ENCODE measurements at regions not wholly inside any gene's neighbourhood (a gene's known extent, or its start where the extent isn't known, plus 50 kb on each side); places are given as distances from the start of the nearest gene placed in this dataset.
"Not testable (repeated sequence)": the region's sequence is repeated elsewhere in the genome, so short reads cannot be mapped to it uniquely, and the experiment has no call there.

DNA sequence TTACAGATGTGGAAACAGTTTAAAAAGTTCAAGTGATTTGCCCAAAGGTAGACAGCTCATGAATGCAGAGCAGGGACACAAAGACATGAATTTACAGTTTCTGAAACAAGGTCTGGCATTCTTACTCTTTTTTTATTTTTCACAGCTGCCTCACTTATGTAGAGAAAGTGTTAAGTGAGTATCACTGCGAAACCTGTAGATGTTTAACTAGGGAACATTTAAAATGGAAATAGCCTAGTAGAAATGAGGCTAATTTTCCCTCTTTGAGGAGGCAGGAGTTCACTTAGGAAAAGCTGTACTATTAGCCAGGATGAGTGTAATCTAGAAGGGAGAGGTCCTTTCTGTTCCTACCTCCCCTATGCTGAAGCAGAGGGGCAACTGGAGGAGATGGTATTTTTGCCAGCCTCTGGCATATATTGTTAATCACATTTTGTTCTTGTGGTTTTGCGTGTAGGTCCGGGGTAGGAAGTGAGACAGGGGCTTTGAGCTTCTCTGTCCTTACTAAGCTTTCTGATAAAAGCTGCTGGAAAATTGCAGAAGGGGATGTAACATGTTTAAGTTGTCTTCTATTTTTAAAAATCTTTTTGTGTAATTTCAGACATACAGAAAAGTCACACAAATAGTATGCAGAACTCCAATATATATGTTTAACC is 492.8 kb upstream of the NR3C2 start:
- no peak for FAIRE-seq
- TF ChIP-seq TAF1 (IDR thresholded peaks at IDR 0.05; ENCODE audit: low read depth, low read length), result no peak
- DNase-seq (ENCODE audit: insufficient read length, low spot score), result no peak

DNA sequence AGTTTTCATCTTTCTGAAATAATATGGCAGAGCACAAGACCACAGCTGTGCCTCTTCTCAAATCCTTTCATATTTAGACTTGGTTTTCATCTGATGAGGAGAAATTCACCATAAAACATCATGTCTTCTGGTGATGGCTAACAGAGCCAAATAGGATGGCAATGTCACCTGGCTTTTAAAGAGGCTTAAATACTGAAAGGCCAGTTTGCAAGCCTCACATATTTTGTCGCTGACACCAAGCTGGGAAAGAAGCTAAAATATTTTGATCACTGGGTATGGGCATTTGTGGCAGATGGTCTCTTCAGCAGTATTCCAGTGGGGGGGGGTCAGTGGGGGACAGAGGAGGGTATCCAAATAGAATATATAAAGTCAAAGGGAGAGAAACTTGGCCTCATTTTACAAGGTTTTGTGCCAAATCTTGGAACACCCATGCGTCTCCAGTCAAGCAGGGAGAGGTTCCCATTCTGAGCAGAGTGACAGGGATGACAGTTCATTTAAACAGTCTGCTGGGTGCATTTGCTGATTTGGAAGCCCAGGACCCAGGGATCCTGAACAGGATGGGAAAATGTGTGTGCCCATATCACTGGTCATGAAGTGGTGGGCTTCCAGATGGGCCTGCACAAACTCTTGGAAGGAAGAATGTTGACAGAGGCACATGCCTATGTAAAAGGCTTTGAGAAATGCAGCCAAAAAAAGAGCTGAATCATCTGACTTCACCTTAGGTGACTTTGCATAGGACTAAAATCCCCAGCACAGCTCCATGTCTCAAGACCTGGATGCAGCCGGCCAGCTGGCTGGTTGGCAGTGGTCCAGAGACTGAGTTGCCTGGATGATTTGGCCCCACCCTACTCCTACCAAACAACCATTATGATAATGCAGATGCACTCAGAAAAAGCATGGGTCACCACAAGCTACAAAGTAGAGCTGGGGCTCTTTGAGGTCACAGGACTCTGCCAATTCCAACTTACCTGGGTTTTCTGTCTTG is 484.4 kb upstream of the NR3C2 start:
- no peak for TF ChIP-seq PAX5 (IDR thresholded peaks at IDR 0.05; ENCODE audit: insufficient read depth, low read length, severe bottlenecking)
- no peak for TF ChIP-seq SPI1 (IDR thresholded peaks at IDR 0.05; ENCODE audit: low read depth, low read length)
- no peak for TF ChIP-seq POLR2A (IDR thresholded peaks at IDR 0.05; ENCODE audit: low read depth, low read length)
- no peak for TF ChIP-seq POLR2AphosphoS5 (IDR thresholded peaks at IDR 0.05; ENCODE audit: low read depth, low read length)
- no peak for TF ChIP-seq POU2F2 (IDR thresholded peaks at IDR 0.05; ENCODE audit: low read depth, low read length)
- no peak for TF ChIP-seq TAF1 (IDR thresholded peaks at IDR 0.05; ENCODE audit: low read depth, low read length)
- no peak for FAIRE-seq
- DNase-seq (ENCODE audit: insufficient read length, low spot score), result no peak

DNA sequence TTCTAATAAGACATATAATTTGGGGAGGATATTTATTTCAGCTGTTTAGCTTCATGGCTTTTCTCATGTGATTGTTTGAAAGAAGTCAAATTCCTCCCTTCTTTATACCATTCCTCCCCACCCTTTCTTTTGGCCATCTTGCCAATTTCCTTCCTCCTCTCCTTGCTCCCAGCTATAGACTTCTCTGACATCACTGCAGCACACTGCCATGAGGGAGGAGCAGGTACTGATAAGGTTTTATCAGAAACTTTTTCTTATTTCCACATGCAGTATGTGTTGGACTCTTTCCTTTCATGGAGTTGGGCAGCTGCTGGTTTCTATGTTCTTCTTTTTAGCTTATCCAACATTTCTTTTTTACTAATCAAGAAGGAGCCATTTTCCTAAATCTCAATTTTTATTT is 481.7 kb upstream of the NR3C2 start:
- FAIRE-seq (no peak), DNase-seq (ENCODE audit: insufficient read length, low spot score) (no peak)
- TF ChIP-seq TAF1 (IDR thresholded peaks at IDR 0.05; ENCODE audit: low read depth, low read length) (no peak), PAX5 (IDR thresholded peaks at IDR 0.05; ENCODE audit: insufficient read depth, low read length, severe bottlenecking) (no peak), POLR2A (IDR thresholded peaks at IDR 0.05; ENCODE audit: low read depth, low read length) (no peak), POU2F2 (IDR thresholded peaks at IDR 0.05; ENCODE audit: low read depth, low read length) (no peak), SPI1 (IDR thresholded peaks at IDR 0.05; ENCODE audit: low read depth, low read length) (no peak), POLR2AphosphoS5 (IDR thresholded peaks at IDR 0.05; ENCODE audit: low read depth, low read length) (no peak)

DNA sequence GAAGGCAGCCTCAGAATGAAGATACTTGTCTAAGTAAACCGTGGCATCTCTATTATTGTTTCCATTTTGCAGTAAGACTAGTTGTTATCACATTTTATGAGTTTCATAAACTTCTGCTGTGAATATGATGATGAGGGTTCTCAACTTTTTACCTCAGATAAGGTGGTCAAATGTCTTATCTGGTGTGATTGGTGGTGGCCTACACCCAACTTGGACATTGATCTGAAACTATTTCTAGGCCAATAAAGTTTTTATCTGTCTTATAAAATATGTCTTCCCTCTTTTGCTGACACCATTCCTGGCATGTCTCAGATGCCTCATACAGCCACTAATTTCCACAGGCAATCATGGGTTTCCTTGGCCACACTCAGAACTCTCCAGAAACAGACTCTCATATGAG is 480.3 kb upstream of the NR3C2 start:
- DNase-seq (ENCODE audit: insufficient read length, low spot score), result no peak
- TF ChIP-seq POLR2A (IDR thresholded peaks at IDR 0.05; ENCODE audit: low read depth, low read length) (no peak), TAF1 (IDR thresholded peaks at IDR 0.05; ENCODE audit: low read depth, low read length) (no peak), POLR2AphosphoS5 (IDR thresholded peaks at IDR 0.05; ENCODE audit: low read depth, low read length) (no peak), PAX5 (IDR thresholded peaks at IDR 0.05; ENCODE audit: insufficient read depth, low read length, severe bottlenecking) (no peak), SPI1 (IDR thresholded peaks at IDR 0.05; ENCODE audit: low read depth, low read length) (no peak), POU2F2 (IDR thresholded peaks at IDR 0.05; ENCODE audit: low read depth, low read length) (no peak)
- no peak for FAIRE-seq

DNA sequence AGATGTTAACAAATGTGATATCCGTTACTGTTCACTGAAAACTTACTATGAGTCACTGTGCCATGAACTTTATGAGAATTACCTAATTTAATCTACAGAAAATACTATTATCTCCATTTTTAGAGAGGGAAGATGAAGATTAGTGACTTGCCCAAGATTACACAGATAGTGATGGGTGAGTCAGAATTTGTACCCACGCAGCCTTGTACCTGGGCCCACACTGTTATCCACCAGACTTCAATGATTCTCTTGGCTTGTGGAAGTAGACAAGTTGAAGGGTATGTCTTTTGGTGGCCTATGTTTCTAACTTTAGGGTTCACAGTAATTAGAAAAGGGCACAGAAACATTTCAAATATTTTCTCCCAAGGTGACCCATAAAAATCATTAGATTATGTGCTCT is 472.5 kb upstream of the NR3C2 start:
- DNase-seq (ENCODE audit: insufficient read length, low spot score) (no peak), FAIRE-seq (no peak)
- TF ChIP-seq SPI1 (IDR thresholded peaks at IDR 0.05; ENCODE audit: low read depth, low read length), result no peak
- no peak for TF ChIP-seq TAF1 (IDR thresholded peaks at IDR 0.05; ENCODE audit: low read depth, low read length)
- TF ChIP-seq POU2F2 (IDR thresholded peaks at IDR 0.05; ENCODE audit: low read depth, low read length), result no peak
- no peak for TF ChIP-seq PAX5 (IDR thresholded peaks at IDR 0.05; ENCODE audit: insufficient read depth, low read length, severe bottlenecking)
- no peak for TF ChIP-seq POLR2A (IDR thresholded peaks at IDR 0.05; ENCODE audit: low read depth, low read length)
- no peak for TF ChIP-seq POLR2AphosphoS5 (IDR thresholded peaks at IDR 0.05; ENCODE audit: low read depth, low read length)

DNA sequence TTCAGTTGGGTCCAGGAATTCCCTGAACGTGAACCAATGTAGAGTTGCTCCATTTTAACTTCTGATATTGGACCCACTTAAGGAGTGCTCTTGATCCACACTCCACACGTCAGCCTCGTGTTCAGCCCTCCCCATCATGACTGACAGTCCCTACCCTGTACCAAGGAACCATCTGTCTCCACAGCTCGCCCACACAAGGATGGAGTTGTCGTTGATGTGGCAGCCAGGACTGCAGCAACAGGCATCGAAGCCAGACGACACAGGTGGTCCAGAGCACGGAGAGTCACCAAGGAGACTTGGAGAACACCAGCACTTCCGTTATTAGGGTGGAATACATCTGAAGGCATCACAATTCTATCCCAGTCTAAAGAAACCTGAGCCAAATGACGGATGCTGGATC is 472.1 kb upstream of the NR3C2 start:
- TF ChIP-seq POU2F2 (IDR thresholded peaks at IDR 0.05; ENCODE audit: low read depth, low read length), result no peak
- no peak for TF ChIP-seq POLR2AphosphoS5 (IDR thresholded peaks at IDR 0.05; ENCODE audit: low read depth, low read length)
- TF ChIP-seq PAX5 (IDR thresholded peaks at IDR 0.05; ENCODE audit: insufficient read depth, low read length, severe bottlenecking), result no peak
- no peak for TF ChIP-seq POLR2A (IDR thresholded peaks at IDR 0.05; ENCODE audit: low read depth, low read length)
- TF ChIP-seq TAF1 (IDR thresholded peaks at IDR 0.05; ENCODE audit: low read depth, low read length), result no peak
- TF ChIP-seq SPI1 (IDR thresholded peaks at IDR 0.05; ENCODE audit: low read depth, low read length), result no peak
- FAIRE-seq (no peak), DNase-seq (ENCODE audit: insufficient read length, low spot score) (no peak)

DNA sequence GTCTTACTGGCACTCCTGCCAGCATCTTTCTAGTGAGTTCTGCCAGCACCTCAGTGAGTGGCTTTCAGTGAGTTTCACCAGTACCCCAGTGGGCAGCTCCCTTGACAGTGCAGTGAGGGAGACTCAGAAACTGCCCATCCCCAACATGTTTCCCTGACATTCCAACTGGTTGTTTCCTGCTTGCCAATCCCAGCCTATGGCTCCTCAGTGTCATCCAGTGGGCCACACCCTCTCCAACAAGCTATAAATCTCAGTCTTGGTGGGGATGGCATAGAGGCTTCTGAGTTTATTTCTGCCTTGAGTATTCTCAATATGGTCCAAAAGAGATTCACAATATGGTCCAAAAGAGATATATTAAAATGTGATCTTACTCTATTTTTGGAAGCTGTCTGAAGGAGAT is 461.2 kb upstream of the NR3C2 start:
- no peak for FAIRE-seq

DNA sequence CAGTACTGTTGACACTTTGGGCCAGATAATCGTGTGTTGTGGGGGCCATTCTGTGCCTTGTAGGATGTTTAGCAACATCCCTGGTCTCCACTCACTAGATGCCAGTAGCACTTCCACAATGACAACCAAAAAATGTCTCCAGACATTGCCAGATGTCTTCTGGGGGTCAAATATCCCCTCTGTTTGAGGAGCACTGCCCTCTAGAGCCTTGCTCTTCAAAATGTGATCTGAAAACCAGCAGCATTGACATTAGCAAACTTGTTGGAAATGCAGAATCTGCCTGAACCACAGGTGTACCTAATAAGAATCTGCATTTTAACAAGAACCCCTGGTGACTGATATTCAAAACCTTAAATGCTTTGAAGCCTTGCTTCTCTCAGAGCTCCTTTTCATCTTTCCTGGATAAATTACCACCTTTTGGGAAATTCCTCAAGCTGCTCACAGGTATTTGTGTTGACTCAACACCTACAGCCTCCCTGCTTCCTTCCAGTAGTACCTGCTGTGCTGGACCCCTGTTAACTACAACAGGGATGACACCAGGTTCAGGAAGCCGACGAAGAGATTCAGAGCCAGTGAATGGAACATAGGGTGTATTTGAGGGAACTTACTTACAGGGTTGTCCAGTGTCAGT is 459.0 kb upstream of the NR3C2 start:
- TF ChIP-seq SPI1 (IDR thresholded peaks at IDR 0.05; ENCODE audit: low read depth, low read length) (no peak), POLR2A (IDR thresholded peaks at IDR 0.05; ENCODE audit: low read depth, low read length) (no peak), POU2F2 (IDR thresholded peaks at IDR 0.05; ENCODE audit: low read depth, low read length) (no peak), POLR2AphosphoS5 (IDR thresholded peaks at IDR 0.05; ENCODE audit: low read depth, low read length) (no peak), PAX5 (IDR thresholded peaks at IDR 0.05; ENCODE audit: insufficient read depth, low read length, severe bottlenecking) (no peak), TAF1 (IDR thresholded peaks at IDR 0.05; ENCODE audit: low read depth, low read length) (no peak)
- DNase-seq (ENCODE audit: insufficient read length, low spot score) (no peak), FAIRE-seq (no peak)

More for the DNA sequence above, 461.2 kb upstream of the NR3C2 start:
- no peak for DNase-seq (ENCODE audit: insufficient read length, low spot score)
- TF ChIP-seq SPI1 (IDR thresholded peaks at IDR 0.05; ENCODE audit: low read depth, low read length) (no peak), POLR2A (IDR thresholded peaks at IDR 0.05; ENCODE audit: low read depth, low read length) (no peak), POLR2AphosphoS5 (IDR thresholded peaks at IDR 0.05; ENCODE audit: low read depth, low read length) (no peak), PAX5 (IDR thresholded peaks at IDR 0.05; ENCODE audit: insufficient read depth, low read length, severe bottlenecking) (no peak), TAF1 (IDR thresholded peaks at IDR 0.05; ENCODE audit: low read depth, low read length) (no peak), POU2F2 (IDR thresholded peaks at IDR 0.05; ENCODE audit: low read depth, low read length) (no peak)

DNA sequence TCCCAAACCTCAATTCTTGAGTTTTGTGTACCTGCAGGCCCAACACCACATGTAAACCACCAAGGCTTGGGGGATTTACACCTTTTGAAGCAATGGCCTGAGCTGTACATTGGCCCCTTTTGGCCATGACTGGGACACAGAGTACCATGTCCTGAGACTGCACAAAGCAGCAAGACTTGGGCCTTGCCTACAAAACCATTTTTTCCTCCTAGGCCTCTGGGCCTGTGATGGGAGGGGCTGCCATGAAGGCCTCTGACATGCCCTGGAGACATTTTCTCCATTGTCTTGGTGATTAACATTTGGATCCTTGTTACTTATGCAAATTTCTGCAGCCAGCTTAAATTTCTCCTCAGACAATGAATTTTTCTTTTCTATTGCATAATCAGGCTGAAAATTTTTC is 455.9 kb upstream of the NR3C2 start:
- FAIRE-seq; DNase-seq (ENCODE audit: insufficient read length, low spot score): not testable (repeated sequence)
